ENCODE measurements at regions not wholly inside any gene's neighbourhood (a gene's known extent, or its start where the extent isn't known, plus 50 kb on each side); places are given as distances from the start of the nearest gene placed in this dataset.

DNA sequence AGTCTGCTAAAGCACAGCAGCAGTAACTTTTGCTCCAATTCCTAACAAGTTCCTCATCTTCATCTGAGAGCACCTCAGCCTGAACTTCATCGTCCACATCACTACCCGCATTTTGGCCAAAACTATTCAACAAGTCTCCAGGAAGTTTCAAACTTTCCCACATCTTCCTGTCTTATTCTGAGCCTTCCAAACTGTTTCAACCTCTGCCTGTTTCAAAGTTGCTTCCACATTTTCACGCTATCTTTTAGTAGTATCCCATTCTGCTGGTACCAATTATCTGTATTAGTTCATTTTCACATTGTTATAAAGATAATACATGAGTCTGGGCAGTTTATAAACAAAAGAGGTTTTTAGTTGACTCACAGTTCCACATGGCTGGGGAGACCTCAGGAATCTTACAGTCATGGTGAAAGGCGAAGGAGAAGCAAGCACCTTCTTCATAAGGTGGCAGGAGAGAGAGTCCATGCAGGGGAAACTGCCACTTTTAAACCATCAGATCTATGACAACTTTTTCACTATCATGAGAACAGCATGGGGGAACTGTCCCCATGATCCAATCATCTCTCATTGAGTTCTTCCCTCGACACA is 99.4 kb upstream of the GRIK2 start:
- Mint-ChIP-seq H3K27me3 (ENCODE audit: low read depth) (no peaks in the 10 kb centered on the region), H3K4me1 (ENCODE audit: low read depth) (no peaks in the 10 kb centered on the region), H3K36me3 (ENCODE audit: low read depth) (no peaks in the 10 kb centered on the region), H3K27ac (no peak overlapping the region), H3K4me3 (no peak overlapping the region), H3K9me3 (ENCODE audit: insufficient read depth) (no peaks in the 10 kb centered on the region)
- POLR2A ChIA-PET, result no interaction called here
- no peak for ATAC-seq
- DNase-seq, result no peak
- CTCF ChIA-PET, result no interaction called here

DNA sequence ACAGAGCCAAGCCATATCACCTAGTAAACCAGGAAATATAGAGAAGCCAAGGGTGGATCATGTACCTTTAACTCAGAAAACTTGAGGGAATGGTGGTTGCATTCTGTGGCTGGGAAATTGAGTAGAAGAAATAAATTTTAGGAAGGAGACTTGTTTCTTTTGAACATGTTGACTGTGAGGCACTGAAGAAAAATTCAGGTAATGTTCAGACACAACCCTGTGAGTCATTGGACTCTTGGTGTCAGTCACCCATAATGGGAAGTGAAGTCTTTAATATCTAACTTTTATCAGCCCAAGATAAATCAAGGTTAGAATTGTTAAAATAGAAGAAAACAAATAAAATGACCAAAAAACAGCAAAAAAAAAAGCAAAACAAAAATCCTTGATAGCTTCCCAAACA is 98.8 kb upstream of the GRIK2 start:
- ATAC-seq (no peak), DNase-seq (no peak)
- Mint-ChIP-seq H3K27ac (no peak overlapping the region), H3K27me3 (ENCODE audit: low read depth) (no peaks in the 10 kb centered on the region), H3K36me3 (ENCODE audit: low read depth) (no peaks in the 10 kb centered on the region), H3K4me1 (ENCODE audit: low read depth) (no peaks in the 10 kb centered on the region), H3K9me3 (ENCODE audit: insufficient read depth) (no peaks in the 10 kb centered on the region), H3K4me3 (no peak overlapping the region)
- CTCF ChIA-PET, result no interaction called here
- POLR2A ChIA-PET, result no interaction called here

DNA sequence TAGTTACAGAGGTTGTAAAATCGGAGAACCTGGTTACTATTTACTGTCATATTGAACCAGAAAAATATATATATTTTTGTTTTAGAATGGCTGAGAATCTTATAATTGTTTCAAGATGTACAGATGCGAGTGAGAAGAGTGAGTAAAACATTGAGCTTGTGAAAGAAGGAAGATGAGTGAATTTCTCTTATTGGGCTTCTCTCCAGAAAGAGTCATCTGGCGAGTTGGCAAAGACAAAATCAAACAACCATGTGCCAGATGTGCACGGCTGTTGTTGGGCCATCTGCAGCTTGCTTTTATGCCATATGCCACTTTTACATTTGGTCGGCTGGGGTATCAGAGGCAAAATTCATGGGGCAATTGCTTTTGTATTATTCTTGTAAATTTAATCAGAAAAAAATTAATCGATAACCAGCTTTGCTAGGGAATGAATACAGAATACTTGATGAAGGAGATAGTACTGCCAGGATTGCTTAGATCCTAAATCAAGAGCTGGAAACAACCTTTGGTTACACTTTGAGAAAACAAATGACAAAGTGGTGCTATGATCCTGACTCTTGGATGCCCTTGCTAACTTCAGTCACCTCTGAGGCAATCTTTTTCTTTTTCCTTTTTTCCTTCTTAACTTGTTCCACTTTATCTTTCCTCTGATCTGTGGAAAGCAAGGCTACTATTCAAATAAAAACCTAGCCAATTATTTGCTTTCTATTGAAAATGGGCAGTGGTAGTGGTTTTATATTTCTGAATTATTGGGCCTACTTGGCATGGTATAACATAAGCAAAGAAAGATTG is 97.1 kb upstream of the GRIK2 start:
- H3K4me1 Mint-ChIP-seq (ENCODE audit: low read depth), result no peaks in the 10 kb centered on the region
- DNase-seq (no peak), ATAC-seq (no peak)
- H3K27ac Mint-ChIP-seq, result no peak overlapping the region
- no peaks in the 10 kb centered on the region for H3K27me3 Mint-ChIP-seq (ENCODE audit: low read depth)
- no peaks in the 10 kb centered on the region for H3K9me3 Mint-ChIP-seq (ENCODE audit: insufficient read depth)
- ChIA-PET POLR2A (no interaction called here), CTCF (no interaction called here)
- no peaks in the 10 kb centered on the region for H3K36me3 Mint-ChIP-seq (ENCODE audit: low read depth)
- no peak overlapping the region for H3K4me3 Mint-ChIP-seq

DNA sequence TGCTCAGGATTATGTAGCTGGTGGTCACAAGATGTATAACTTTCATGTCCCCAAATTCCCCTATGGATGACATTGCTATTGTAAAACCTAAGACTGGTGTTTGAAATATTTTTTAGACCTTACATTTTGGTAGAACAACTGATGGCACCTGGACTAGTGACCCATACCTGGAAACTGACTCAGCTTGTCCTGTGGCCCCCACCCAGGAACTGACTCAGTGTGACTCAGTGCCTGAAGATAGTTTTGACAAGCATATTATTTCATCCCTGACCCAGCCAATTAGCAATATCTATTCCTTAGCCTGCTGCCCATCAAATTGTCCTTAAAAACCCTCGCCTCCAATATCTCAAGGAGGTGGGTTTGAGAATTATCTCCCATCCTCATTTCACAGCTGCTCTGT is 90.9 kb upstream of the GRIK2 start:
- H3K9me3 Mint-ChIP-seq (ENCODE audit: insufficient read depth), result peaks cover 5% of the 10 kb centered on the region
- H3K4me1 Mint-ChIP-seq (ENCODE audit: low read depth), result peaks cover 3% of the 10 kb centered on the region
- H3K36me3 Mint-ChIP-seq (ENCODE audit: low read depth), result no peaks in the 10 kb centered on the region
- DNase-seq, result no peak
- H3K27me3 Mint-ChIP-seq (ENCODE audit: low read depth), result no peaks in the 10 kb centered on the region
- no peak overlapping the region for H3K27ac Mint-ChIP-seq
- ChIA-PET POLR2A (no interaction called here), CTCF (no interaction called here)
- H3K4me3 Mint-ChIP-seq, result no peak overlapping the region
- no peak for ATAC-seq

DNA sequence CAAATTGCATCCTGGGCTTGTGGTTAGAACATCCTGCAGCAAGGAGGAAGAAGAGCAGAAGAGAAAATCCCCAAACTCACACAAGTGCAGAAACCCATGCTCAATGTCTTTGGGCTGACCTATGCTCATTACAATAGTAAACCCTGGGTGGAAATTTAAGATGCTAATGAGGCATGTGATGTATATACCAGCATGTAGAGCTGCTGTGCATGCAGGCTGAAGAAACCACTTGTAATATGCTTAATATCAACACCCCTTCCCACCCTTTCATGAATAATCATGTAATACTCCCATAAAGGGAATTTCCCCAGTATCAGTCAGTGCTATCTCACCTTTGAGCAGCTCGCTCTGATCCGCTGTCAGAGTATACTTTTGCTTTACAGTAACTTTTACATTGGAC is 90.0 kb upstream of the GRIK2 start:
- no peaks in the 10 kb centered on the region for H3K36me3 Mint-ChIP-seq (ENCODE audit: low read depth)
- H3K4me1 Mint-ChIP-seq (ENCODE audit: low read depth), result peaks cover 3% of the 10 kb centered on the region
- ChIA-PET POLR2A (no interaction called here), CTCF (no interaction called here)
- H3K27ac Mint-ChIP-seq, result no peak overlapping the region
- H3K4me3 Mint-ChIP-seq, result no peak overlapping the region
- ATAC-seq (no peak), DNase-seq (no peak)
- H3K27me3 Mint-ChIP-seq (ENCODE audit: low read depth), result no peaks in the 10 kb centered on the region
- peaks cover 5% of the 10 kb centered on the region for H3K9me3 Mint-ChIP-seq (ENCODE audit: insufficient read depth)

DNA sequence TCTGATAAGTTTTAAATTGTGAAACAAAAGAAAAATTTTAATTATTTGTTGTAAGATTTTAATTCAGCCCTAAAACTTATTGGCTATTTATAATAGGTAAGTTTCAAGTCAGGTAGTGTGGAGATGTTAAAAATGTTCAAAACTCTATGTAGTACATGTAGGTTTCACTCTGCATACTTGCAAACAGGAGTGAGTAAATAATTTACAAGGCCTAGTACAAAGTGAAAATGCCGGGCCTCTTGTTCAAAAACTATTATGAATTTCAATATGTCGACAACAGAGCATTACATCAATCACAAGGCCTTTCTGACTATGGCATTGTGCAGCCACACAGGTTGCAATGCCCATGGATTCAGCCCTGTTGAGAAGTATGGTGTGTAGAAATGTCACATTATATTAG is 80.9 kb upstream of the GRIK2 start:
- H3K4me1 Mint-ChIP-seq (ENCODE audit: low read depth), result no peaks in the 10 kb centered on the region

DNA sequence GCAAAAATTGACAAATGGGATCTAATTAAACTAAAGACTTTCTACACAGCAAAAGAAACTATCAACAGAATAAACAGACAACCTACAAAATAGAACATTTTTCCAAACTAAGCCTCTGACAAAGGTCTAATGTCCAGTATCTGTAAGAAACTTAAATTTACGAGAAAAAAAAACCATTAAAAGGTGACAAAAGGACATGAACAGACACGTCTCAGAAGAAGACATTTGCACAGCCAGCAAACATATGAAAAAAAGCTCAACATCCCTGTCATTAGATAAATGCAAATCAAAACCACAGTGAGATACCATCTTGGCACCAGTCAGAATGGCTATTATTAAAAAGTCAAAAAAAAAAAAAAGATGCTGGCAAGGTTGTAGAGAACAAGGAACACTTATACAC is 70.6 kb upstream of the GRIK2 start:
- Mint-ChIP-seq H3K36me3 (ENCODE audit: low read depth) (no peaks in the 10 kb centered on the region), H3K4me1 (ENCODE audit: low read depth) (no peaks in the 10 kb centered on the region), H3K4me3 (no peak overlapping the region), H3K27ac (no peak overlapping the region), H3K27me3 (ENCODE audit: low read depth) (no peaks in the 10 kb centered on the region), H3K9me3 (ENCODE audit: insufficient read depth) (no peaks in the 10 kb centered on the region)
- DNase-seq (no peak), ATAC-seq (no peak)
- ChIA-PET CTCF (no interaction called here), POLR2A (no interaction called here)

More for the DNA sequence above, 80.9 kb upstream of the GRIK2 start:
- H3K36me3 Mint-ChIP-seq (ENCODE audit: low read depth), result no peaks in the 10 kb centered on the region
- DNase-seq (no peak), ATAC-seq (no peak)
- H3K4me3 Mint-ChIP-seq, result no peak overlapping the region
- ChIA-PET CTCF (no interaction called here), POLR2A (no interaction called here)
- H3K27ac Mint-ChIP-seq, result no peak overlapping the region
- no peaks in the 10 kb centered on the region for H3K9me3 Mint-ChIP-seq (ENCODE audit: insufficient read depth)
- H3K27me3 Mint-ChIP-seq (ENCODE audit: low read depth), result no peaks in the 10 kb centered on the region

DNA sequence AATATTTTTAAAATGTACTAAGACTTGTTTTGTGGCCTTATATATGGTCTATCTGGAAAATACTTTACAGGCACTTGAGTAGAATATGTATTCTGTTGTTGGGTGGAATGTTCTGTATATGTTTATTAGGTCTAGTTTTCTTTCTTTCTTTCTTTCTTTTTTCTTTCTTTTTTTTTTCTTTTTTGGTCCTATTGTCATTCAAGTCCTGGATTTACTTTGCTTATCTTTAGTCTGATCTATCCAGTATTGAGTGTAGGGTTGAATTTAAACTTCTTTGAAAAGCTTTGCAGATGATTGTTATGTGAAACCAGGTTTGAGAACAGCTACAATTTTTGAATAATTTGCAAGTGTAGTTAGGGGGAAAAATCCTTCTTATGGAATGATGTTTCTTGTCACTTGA is 67.1 kb upstream of the GRIK2 start:
- H3K36me3 Mint-ChIP-seq (ENCODE audit: low read depth), result no peaks in the 10 kb centered on the region
- H3K4me3 Mint-ChIP-seq, result no peak overlapping the region
- no peak for DNase-seq
- H3K27me3 Mint-ChIP-seq (ENCODE audit: low read depth), result no peaks in the 10 kb centered on the region
- ChIA-PET POLR2A (no interaction called here), CTCF (no interaction called here)
- H3K9me3 Mint-ChIP-seq (ENCODE audit: insufficient read depth), result no peaks in the 10 kb centered on the region
- ATAC-seq, result no peak
- H3K4me1 Mint-ChIP-seq (ENCODE audit: low read depth), result no peaks in the 10 kb centered on the region
- no peak overlapping the region for H3K27ac Mint-ChIP-seq

DNA sequence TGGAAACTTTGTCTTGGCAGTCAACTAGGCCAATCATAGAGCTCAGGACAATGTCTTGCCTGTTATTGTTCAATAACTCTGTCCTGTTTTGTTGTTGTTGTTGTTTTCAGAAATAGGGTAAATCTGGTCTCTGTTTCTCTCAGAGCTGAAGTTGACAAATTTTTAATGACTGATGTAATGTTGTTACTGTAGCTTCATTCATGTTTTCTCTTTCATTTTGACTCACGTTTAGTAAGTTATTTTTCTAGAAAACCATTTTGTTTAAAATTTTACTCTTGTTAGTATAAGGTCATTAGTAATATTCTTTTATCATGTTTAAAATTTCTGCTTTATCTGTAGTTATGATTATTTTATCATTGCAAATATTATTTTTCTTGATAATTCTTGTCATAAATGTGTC is 51.6 kb upstream of the GRIK2 start:
- ChIA-PET POLR2A (no interaction called here), CTCF (no interaction called here)
- Mint-ChIP-seq H3K4me3 (no peak overlapping the region), H3K27me3 (ENCODE audit: low read depth) (no peaks in the 10 kb centered on the region), H3K27ac (no peak overlapping the region), H3K36me3 (ENCODE audit: low read depth) (no peaks in the 10 kb centered on the region), H3K9me3 (ENCODE audit: insufficient read depth) (peaks cover 2% of the 10 kb centered on the region), H3K4me1 (ENCODE audit: low read depth) (no peaks in the 10 kb centered on the region)
- DNase-seq (no peak), ATAC-seq (no peak)
